K562 (cell line): ENCODE measurements at regions not wholly inside any gene's neighbourhood (a gene's known extent, or its start where the extent isn't known, plus 50 kb on each side); places are given as distances from the start of the nearest gene placed in this dataset.

ENCODE experiments used
- ATAC-seq: fragments of 200-7000 bp; cut with Tn5 transposase; 3 replicates; pipeline ENCODE4 v1.9.1; 2020; ENCODE audit warnings: moderate library complexity
- BruUV-seq: library from RNA; stranded (reverse); fragments of 400-500 nt; replicated peaks from 2 replicates; lab custom pipeline; 2021; lab: Mats Ljungman, UMichigan
- CTCF ChIA-PET: fragments of 300-600 bp; formaldehyde crosslinking; extraction: SDS; loops from one replicate; lab custom pipeline; 2021; ENCODE audit warnings: low intra/inter-chr PET ratio; lab: Yijun Ruan, JAX
- POLR2A ChIA-PET: fragments of 300-600, 350-650 bp; sonication (Branson Sonifier 250); formaldehyde crosslinking; extraction: SDS; loops from one replicate; lab custom pipeline; 2021; ENCODE audit warnings: antibody characterized with exemption, inconsistent platforms; lab: Yijun Ruan, JAX
- DNase-seq, 4 experiments: peaks; one replicate each; pipeline versions ENCODE4 v3.0.0 to v3.0.0-alpha.2; 2011 to 2018; ENCODE audit warnings: low spot score in 3 of 4, mixed read lengths in 3 of 4; ENCODE audit errors: extremely low read depth in 1 of 4
- FAIRE-seq: peaks from 2 replicates; lab custom pipeline; 2011; peaks lifted over from hg19 to GRCh38; lab: Jason Lieb, UNC
- H2AFZ ChIP-seq: 2 replicates; pipeline ENCODE4 v1.6.0; 2011; ENCODE audit warnings: low read depth, low read length, control low read depth, inconsistent platforms
- H3K27ac ChIP-seq: fragments of 200-600 bp; 3 replicates; pipeline ENCODE4 v1.8.0; 2011; ENCODE audit warnings: low read depth, mild to moderate bottlenecking, control low read depth, inconsistent platforms, low read length, moderate library complexity, mixed read lengths; ENCODE audit errors: extremely low read depth
- H3K27me3 ChIP-seq, 2 experiments: fragments of 300-600 bp in 1 of 2; 2 replicates in 1 of 2; 3 replicates in 1 of 2; pipeline versions ENCODE4 v1.6.0 to v1.8.0; 2011; ENCODE audit warnings: inconsistent platforms in 2 of 2, low read length in 2 of 2, mild to moderate bottlenecking in 1 of 2, mixed read lengths in 1 of 2, moderate library complexity in 1 of 2; ENCODE audit not compliant: control insufficient read depth in 2 of 2, insufficient read depth in 2 of 2
- H3K36me3 ChIP-seq: fragments of 300-600 bp; 3 replicates; pipeline ENCODE4 v1.8.0; 2011; ENCODE audit warnings: mild to moderate bottlenecking, low read length, inconsistent platforms; ENCODE audit not compliant: control insufficient read depth, insufficient read depth
- H3K4me1 ChIP-seq, 2 experiments: fragments of 200-600 bp in 1 of 2; replicated peaks in 1 of 2; 2 replicates in 1 of 2; 3 replicates in 1 of 2; pipeline versions ENCODE4 v1.5.1 to v1.8.0; 2011; ENCODE audit warnings: inconsistent platforms in 2 of 2, low read length in 2 of 2, mild to moderate bottlenecking in 1 of 2, mixed read lengths in 1 of 2, moderate library complexity in 1 of 2; ENCODE audit not compliant: control insufficient read depth in 2 of 2, insufficient read depth in 2 of 2
- H3K4me2 ChIP-seq: 2 replicates; pipeline ENCODE4 v1.6.1; 2011; ENCODE audit warnings: low read length, control low read depth, inconsistent platforms, mixed read lengths; ENCODE audit not compliant: insufficient read depth
- H3K4me3 ChIP-seq: fragments of 200-600 bp; sonication (generic), shearing (Covaris generic); 2 replicates; pipeline ENCODE4 v1.5.1; 2016; ENCODE audit warnings: control low read depth, inconsistent platforms
- H3K79me2 ChIP-seq: fragments of 200-600 bp; 3 replicates; pipeline ENCODE4 v1.8.0; 2011; ENCODE audit warnings: low read length, inconsistent platforms; ENCODE audit not compliant: control insufficient read depth, insufficient read depth
- H3K9ac ChIP-seq, 2 experiments: 2 replicates each; pipeline versions ENCODE4 v1.6.0 to v1.6.1; 2011; ENCODE audit warnings: low read depth in 2 of 2, low read length in 2 of 2, control low read depth in 1 of 2, inconsistent platforms in 1 of 2, mild to moderate bottlenecking in 1 of 2, mixed read lengths in 1 of 2; ENCODE audit not compliant: insufficient read depth in 1 of 2
- H3K9me1 ChIP-seq: one replicate; pipeline ENCODE4 v1.6.0; 2011; ENCODE audit warnings: inconsistent platforms, mild to moderate bottlenecking, low read length, moderate library complexity; ENCODE audit not compliant: control insufficient read depth, insufficient read depth
- H3K9me3 ChIP-seq: replicated peaks from 2 replicates; pipeline ENCODE4 v1.5.1; 2011; ENCODE audit warnings: low read depth, low read length, inconsistent platforms; ENCODE audit not compliant: control insufficient read depth, insufficient read depth
- H4K20me1 ChIP-seq: replicated peaks from 2 replicates; pipeline ENCODE4 v1.6.1; 2011; ENCODE audit warnings: low read length, inconsistent platforms, mixed read lengths; ENCODE audit not compliant: control insufficient read depth, insufficient read depth
- RBM14 ChIP-seq: fragments of 200-400 bp; formaldehyde crosslinking; IDR thresholded peaks from 2 replicates; pipeline ENCODE4 v1.6.1; 2018; ENCODE audit warnings: low read depth, mild to moderate bottlenecking, low read length, moderate library complexity, borderline replicate concordance; ENCODE audit not compliant: insufficient read depth
- ZBTB40 ChIP-seq, 2 experiments: fragments of 450-650 bp in 1 of 2; sonication (generic) in 1 of 2; formaldehyde crosslinking in 1 of 2; IDR thresholded peaks; 2 replicates each; pipeline versions ENCODE4 v1.7.1 to v1.9.0; 2016 to 2022; ENCODE audit warnings: inconsistent platforms in 1 of 2, mild to moderate bottlenecking in 1 of 2, missing genetic modification reagents in 1 of 2
- WGBS: fragments of 100-300 bp; shearing (Covaris generic); methylation state at CpG from one replicate; pipeline ENCODE4 v1.1.6; 2016; ENCODE audit warnings: low coverage, mixed read lengths; ENCODE audit not compliant: insufficient coverage; ENCODE audit errors: missing lambda C conversion rate; 5-methylcytosine and 5-hydroxymethylcytosine counted together
- in situ Hi-C: fragments of 300-500 bp; cut with MboI; formaldehyde crosslinking; loops from 4 replicates; pipeline ENCODE4 v1.15.0; 2018; ENCODE audit warnings: inconsistent platforms, mixed read lengths
- intact Hi-C: fragments of 100-400 bp; cut with micrococcal nuclease; formaldehyde crosslinking; loops from 2 replicates; pipeline ENCODE4 v1.14.2; 2022

- DNase-seq (no peak), FAIRE-seq (no peak)
- no peaks in the 10 kb centered on the region for H4K20me1 ChIP-seq
- in situ Hi-C loops: no loop called here
- no peak overlapping the region for H3K4me3 ChIP-seq
- H2AFZ ChIP-seq: no peak overlapping the region
- H3K4me2 ChIP-seq: no peak overlapping the region
- WGBS: 17% methylated on average over 4 of the region's 4 CpGs
- no TSS peak for BruUV-seq
- H3K4me1 ChIP-seq: no peaks in the 10 kb centered on the region
- CTCF ChIA-PET: no interaction called here
- TF ChIP-seq RBM14 (no peak), ZBTB40 (IDR thresholded peaks at IDR 0.05) (no peak), ZBTB40 (CRISPR knock-in tag; IDR thresholded peaks at IDR 0.05) (no peak)
- TF ChIP-seq, all 486 proteins: peak for 0
- H3K9ac ChIP-seq: no peak overlapping the region
- no peaks in the 10 kb centered on the region for H3K79me2 ChIP-seq
- intact Hi-C loops: no loop called here
- H3K9me3 ChIP-seq: no peaks in the 10 kb centered on the region
- H3K9me1 ChIP-seq: no peaks in the 10 kb centered on the region
- ATAC-seq: no peak
- POLR2A ChIA-PET: no interaction called here
- H3K36me3 ChIP-seq: no peaks in the 10 kb centered on the region
- H3K27me3 ChIP-seq: no peaks in the 10 kb centered on the region
- H3K27ac ChIP-seq: no peak overlapping the region
Observed at GRCh38 chr2:150873396-150873772, 385.9 kb upstream of the RND3 start.
